Activated T-cell treated with anti-CD3 and anti-CD28 coated beads for 48 hours (primary cell): ENCODE measurements at regions not wholly inside any gene's neighbourhood (a gene's known extent, or its start where the extent isn't known, plus 50 kb on each side); places are given as distances from the start of the nearest gene placed in this dataset.
"Not testable (repeated sequence)": the region's sequence is repeated elsewhere in the genome, so short reads cannot be mapped to it uniquely, and the experiment has no call there.

ENCODE experiments used
- DNase-seq: peaks from one replicate; pipeline ENCODE4 v3.0.0-alpha.2; 2020; ENCODE audit warnings: low read depth

- DNase-seq: no peak
These were observed 53.8 kb downstream of the GJD2 start for GRCh38 chr15:34700891-34701427.

GRCh38 chr15:34699968-34700640 is 54.7 kb downstream of the GJD2 start:
- no peak for DNase-seq

DNA sequence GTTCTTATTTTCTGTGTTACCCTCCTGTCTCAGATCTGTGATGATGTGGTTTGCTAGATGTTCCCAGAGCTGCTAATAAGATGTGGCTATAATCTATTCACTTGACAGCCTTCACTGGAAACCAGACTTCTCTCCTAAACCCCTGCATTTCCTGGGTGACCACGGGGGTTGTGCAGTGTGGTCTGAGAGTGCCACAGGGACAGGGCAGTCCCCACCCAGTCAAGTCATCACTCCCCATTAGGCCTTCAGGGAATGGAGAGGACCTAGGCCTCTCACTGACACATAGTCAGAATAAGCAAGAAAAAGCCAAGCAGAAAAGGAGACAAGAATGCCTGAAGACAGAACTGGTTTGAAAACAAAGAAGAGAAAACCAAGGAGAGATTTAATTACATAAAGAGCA is 58.3 kb downstream of the GJD2 start:
- DNase-seq: no peak

- no peak for DNase-seq
These were observed 61.6 kb downstream of the GJD2 start for GRCh38 chr15:34693053-34693744.

GRCh38 chr15:34691034-34691433 is 63.8 kb downstream of the GJD2 start:
- DNase-seq: no peak

DNA sequence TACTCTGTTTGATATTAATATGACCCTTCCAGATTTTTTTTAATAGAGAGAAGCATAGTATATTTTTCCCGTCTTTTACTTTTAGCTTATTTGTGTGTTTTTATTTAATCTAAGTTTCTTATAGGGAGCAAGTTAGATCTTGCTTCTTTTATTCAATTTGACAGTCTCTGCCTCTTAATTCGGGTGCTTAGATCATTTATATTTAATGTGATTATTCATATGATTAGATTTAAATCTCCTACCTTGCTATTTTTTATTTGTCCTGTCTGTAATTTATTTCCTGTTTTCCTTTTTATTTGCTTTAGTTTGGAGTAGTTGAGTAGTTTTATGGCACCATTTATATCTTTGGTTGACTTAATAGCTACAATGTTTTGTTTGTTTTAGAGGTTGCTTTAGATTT is 66.1 kb downstream of the GJD2 start:
- no peak for DNase-seq

DNA sequence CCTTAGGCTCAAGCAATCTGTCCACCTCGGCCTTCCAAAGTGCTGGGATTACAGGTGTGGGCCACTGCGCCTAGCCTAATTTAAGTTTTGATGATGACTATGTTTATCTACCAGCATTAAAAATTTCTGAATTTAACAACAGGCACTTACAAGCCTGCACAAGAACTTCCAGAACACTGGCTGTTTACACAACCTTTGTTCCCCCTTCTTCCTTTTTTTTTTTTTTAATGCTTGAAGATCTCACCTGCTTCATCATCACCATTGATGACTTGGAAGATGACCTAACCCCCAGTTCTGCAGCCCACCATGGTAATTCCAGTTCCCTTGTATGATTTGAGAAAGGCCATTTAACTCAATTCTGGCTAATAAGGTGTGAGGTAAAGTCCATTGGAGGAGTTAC is 70.4 kb downstream of the GJD2 start:
- no peak for DNase-seq

DNA sequence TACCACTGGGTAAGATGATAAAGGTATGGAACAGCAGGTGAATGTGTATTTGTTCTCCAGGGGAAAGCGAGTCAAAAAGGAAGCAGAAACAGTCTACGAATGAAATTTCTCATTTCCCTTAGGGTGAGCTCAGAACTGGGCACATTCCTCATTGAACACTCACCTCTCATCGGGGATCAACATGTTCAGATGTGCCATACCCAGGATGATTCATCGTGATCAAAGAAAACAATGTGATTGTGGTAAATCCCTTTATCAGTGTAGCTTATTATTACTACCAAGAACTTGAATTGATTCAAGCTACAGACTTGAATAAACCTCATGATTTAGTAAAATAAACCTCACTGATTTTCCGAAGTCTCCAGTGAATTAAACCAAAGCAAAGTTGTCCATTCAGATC is 72.1 kb downstream of the GJD2 start:
- DNase-seq: no peak

- DNase-seq: no peak
These were observed 75.5 kb downstream of the GJD2 start for GRCh38 chr15:34679291-34679690.

GRCh38 chr15:34673241-34673640 is 81.6 kb downstream of the GJD2 start:
- no peak for DNase-seq

- no peak for DNase-seq
These were observed 82.2 kb upstream of the GOLGA8B start for GRCh38 chr15:34665498-34666116.

DNA sequence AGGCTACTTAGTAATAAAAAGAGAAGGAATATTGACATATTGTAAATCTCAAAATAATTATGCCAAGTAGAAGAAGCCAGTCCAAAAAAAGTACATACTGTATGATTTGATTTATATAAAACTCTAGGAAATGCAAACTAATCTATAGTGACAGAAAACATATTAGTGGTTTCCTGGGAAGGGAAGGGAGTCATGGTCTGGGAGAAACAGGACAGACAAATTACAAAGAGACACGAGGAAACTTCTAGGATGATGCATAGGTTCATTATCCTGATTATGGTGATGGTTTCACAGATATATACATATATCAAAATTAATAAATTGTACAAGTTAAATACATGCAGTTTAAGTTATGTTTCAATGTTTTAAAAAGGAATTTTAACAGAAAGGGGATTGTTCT is 81.0 kb upstream of the GOLGA8B start:
- DNase-seq: no peak

GRCh38 chr15:34663101-34663500 is 79.7 kb upstream of the GOLGA8B start:
- DNase-seq: no peak

DNA sequence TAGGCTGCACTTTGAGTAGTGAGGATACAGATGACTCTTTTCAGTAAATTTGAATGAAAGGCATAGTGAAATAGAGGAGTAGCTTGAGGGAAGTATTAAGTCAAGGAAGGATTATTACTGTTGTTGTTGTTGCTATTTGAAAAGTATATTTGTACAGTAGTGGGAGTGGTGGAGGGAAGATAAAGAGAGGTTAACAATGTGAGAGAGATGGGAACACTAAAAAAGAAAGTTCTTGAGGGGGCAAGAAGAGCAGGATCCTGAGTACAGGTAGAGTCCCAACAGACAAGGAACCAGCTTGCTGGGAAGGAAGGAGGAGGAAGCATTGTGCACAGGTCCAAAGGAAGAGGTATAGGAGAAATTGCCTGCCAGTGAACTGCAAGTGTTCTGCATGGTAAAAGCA is 75.6 kb upstream of the GOLGA8B start:
- no peak for DNase-seq

DNA sequence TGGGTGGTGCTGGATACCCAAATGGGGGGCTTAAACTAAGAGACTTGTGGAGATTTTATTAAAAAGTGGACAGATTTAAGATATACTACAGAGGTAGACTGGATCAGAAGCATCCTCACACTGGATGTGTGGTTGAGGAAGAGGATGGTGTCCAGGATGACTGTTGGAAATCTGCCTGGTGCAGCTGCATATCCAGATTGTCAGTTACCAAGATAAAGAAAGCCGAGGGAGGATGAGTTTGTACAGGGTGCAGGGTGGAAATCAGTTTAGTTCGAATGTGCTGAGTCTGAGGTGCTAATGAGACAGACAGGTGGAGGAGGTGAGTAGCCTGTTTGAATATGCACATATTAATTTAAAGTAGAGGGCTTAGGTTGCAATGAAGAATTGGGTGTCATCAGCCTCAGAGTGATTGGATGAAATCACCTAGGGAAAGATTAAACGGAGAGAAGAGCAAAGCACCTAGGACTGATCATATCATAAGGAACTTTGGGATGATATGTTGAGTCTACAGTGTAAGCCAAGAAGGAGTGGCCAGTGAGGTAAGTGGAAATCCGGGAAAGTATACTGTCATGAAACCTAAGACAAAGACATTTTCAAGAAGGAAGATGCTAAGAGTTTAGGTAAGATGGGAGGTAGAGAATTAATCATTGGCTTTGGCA is 74.1 kb upstream of the GOLGA8B start:
- no peak for DNase-seq

DNA sequence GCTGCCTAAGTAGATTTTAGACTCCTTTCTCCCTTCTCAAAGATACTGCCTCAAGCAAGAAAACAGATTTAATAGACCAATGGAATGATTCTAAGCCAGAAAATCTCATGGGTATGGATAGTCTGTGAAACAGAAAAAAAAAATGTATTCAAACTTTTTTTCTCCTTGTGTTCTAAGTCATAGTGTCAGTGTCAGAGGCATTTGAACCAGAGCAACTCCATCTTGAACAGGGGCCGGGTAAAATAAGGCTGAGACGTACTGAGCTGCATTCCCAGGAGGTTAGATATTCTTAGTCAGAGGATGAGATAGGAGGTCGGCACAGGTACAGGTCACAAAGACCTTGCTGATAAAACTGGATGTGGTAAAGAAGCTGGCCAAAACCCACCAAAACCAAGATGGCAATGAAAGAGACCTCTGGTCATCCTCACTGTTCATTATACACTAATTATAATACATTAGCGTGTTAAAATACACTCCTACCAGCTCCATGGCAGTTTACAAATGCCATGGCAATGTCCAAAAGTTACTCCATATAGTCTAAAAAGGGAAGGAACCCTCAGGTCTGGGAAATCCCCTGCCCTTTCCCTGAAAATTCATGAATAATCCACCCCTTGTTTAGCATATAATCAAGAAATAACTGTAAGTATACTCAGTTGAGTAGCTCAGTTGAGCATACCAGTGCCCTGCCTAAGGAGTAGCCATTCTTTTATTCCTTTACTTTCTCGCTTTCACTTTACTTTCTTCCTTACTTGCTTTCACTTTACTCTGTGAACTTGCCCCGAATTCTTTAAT is 72.8 kb upstream of the GOLGA8B start:
- no peak for DNase-seq

GRCh38 chr15:34655326-34655725 is 71.9 kb upstream of the GOLGA8B start:
- DNase-seq: no peak

GRCh38 chr15:34654625-34655024 is 71.2 kb upstream of the GOLGA8B start:
- no peak for DNase-seq

GRCh38 chr15:34653992-34654391 is 70.5 kb upstream of the GOLGA8B start:
- no peak for DNase-seq

- not testable (repeated sequence) for DNase-seq
These were observed 69.9 kb upstream of the GOLGA8B start for GRCh38 chr15:34653326-34653725.

DNA sequence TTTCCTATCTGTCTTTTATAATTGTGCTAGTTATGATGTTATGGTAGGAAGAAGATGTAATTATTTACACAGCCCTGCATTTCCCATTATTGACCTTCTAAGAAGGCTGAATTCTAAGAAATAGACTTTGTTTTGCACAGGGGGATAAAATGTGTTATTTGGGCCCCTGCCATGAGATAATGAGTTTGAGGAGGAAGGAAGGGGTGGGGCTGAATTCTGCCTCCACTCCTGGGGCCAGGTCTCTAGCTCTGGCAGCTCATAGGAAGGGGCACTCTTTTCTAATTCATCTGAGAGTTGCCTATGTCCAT is 69.2 kb upstream of the GOLGA8B start:
- no peak for DNase-seq
